ENCODE measurements at regions not wholly inside any gene's neighbourhood (a gene's known extent, or its start where the extent isn't known, plus 50 kb on each side); places are given as distances from the start of the nearest gene placed in this dataset.

DNA sequence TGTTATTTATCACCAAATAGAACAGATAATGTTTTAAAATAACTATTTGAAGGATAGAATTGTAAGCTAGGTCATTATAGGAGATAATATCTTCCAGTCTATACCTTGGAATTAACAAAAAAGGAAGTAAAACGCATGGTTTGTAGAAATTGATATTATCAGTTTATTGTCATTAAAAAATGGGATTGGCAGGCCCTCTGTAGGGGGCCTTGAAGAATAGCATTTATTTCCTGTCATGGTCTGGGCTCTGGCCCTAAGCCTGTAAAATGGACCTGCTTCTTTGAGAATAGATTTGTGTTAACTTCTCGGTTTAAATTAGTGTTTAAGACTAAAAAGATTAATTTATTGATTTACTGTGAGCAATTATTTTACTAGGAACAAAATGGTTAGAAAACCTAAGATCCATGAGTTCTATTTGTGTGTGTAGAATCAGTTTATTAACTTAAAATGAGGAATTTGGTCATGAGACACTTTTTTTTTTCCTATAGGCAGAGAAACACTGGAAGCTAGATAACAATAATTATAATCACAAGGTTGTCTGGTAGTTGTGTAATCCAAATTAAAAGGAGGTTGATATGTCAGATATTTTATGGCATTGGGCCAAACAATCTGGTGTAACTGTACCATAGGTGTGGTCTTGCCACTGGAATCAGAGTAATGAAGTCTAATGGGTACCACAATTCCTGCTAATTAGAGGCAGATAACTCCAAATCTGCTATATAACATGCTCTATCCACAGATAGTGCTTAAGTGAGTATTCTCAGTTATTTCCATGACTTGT lies 197.4 kb upstream of the FOXP2 start:
- TF ChIP-seq EZH2 (IDR thresholded peaks at IDR 0.05), result no peak
- TF ChIP-seq, protein P1, sequence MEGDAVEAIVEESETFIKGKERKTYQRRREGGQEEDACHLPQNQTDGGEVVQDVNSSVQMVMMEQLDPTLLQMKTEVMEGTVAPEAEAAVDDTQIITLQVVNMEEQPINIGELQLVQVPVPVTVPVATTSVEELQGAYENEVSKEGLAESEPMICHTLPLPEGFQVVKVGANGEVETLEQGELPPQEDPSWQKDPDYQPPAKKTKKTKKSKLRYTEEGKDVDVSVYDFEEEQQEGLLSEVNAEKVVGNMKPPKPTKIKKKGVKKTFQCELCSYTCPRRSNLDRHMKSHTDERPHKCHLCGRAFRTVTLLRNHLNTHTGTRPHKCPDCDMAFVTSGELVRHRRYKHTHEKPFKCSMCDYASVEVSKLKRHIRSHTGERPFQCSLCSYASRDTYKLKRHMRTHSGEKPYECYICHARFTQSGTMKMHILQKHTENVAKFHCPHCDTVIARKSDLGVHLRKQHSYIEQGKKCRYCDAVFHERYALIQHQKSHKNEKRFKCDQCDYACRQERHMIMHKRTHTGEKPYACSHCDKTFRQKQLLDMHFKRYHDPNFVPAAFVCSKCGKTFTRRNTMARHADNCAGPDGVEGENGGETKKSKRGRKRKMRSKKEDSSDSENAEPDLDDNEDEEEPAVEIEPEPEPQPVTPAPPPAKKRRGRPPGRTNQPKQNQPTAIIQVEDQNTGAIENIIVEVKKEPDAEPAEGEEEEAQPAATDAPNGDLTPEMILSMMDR (IDR thresholded peaks at IDR 0.05), result no peak
- no peak for TF ChIP-seq EZH2phosphoT487 (IDR thresholded peaks at IDR 0.05)

Measured in neural progenitor cell (in vitro differentiated cells).